ENCODE measurements at regions not wholly inside any gene's neighbourhood (a gene's known extent, or its start where the extent isn't known, plus 50 kb on each side); places are given as distances from the start of the nearest gene placed in this dataset.

DNA sequence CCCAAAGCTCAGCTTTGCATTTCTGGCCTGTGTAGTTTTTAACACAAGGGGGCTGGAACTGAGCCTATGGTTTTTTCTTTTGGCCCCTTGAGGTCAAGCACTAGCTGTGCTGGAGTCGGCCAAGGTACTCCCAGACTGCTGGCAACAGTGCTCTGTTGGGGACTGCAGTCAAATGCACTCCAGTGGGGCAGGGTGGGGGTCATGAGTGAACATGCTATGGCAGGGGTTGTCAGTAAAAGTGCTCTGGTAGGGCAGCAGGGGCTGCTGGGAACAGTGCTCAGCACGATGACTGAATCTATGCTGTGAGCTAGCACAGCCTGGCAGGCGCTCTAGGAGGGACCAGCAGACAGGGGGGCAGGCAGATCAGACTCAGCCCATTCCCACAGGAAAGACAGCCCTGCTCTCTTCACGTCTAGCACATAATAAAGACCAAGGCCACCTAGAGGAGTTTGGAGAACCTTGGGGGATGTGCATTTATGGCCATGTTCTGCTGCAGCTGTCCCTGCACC lies 55.0 kb upstream of the CERS6 start:
- H3K36me3 ChIP-seq, result no peaks in the 10 kb centered on the region
- no peak overlapping the region for H3K27ac ChIP-seq
- H3K9me3 ChIP-seq, result no peaks in the 10 kb centered on the region
- DNase-seq, result no peak
- no peak overlapping the region for H3K4me3 ChIP-seq
- TF ChIP-seq CTCF (IDR thresholded peaks at IDR 0.05) (no peak), POLR2A (IDR thresholded peaks at IDR 0.05) (no peak)
- H3K27me3 ChIP-seq, result no peaks in the 10 kb centered on the region
- no peaks in the 10 kb centered on the region for H3K4me1 ChIP-seq

- DNase-seq, result no peak
- Histone ChIP-seq H3K36me3 (no peaks in the 10 kb centered on the region), H3K4me1 (no peaks in the 10 kb centered on the region), H3K4me3 (no peak overlapping the region), H3K9me3 (no peaks in the 10 kb centered on the region), H3K27ac (no peak overlapping the region), H3K27me3 (no peaks in the 10 kb centered on the region)
- peak in 2 of 6 experiments; percentile 19 to 27 for TF ChIP-seq CTCF (IDR thresholded peaks at IDR 0.05)
- TF ChIP-seq POLR2A (IDR thresholded peaks at IDR 0.05), result no peak
Measured at GRCh38 chr2:168401771-168402170, 54.3 kb upstream of the CERS6 start.

DNA sequence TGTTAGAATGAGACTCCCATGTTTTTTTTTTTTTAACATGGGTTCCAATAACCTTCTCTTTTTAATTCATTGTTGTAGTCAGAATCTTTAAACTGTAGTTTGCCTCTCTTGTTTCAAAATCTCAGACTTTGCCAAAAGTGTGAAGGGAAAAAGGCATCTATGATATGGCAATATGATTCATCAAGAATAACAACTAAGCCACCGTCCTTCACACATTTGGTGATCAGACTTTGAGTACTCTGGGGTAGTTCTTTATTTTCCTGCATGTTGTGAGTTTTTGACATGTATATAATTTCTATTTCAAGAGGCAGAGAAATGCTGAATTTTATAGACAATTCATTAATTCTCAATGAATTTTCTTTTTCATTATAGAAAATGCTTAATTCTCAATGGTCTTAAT lies 53.5 kb upstream of the CERS6 start:
- no peak overlapping the region for H3K27ac ChIP-seq
- TF ChIP-seq CTCF (IDR thresholded peaks at IDR 0.05), result no peak
- TF ChIP-seq POLR2A (IDR thresholded peaks at IDR 0.05), result no peak
- no peaks in the 10 kb centered on the region for H3K9me3 ChIP-seq
- H3K4me1 ChIP-seq, result no peaks in the 10 kb centered on the region
- no peak overlapping the region for H3K4me3 ChIP-seq
- no peaks in the 10 kb centered on the region for H3K36me3 ChIP-seq
- H3K27me3 ChIP-seq, result no peaks in the 10 kb centered on the region
- no peak for DNase-seq

- Histone ChIP-seq H3K9me3 (peaks cover 0 to 6% (median 0%) of the 10 kb centered on the region in 4 donors), H3K36me3 (no peaks in the 10 kb centered on the region), H3K4me3 (no peak overlapping the region), H3K27ac (no peak overlapping the region), H3K27me3 (no peaks in the 10 kb centered on the region), H3K4me1 (no peaks in the 10 kb centered on the region)
- TF ChIP-seq POLR2A (IDR thresholded peaks at IDR 0.05), result no peak
- no peak for TF ChIP-seq CTCF (IDR thresholded peaks at IDR 0.05)
- no peak for DNase-seq
Measured at GRCh38 chr2:168403736-168404135, 52.3 kb upstream of the CERS6 start.

- H3K27ac ChIP-seq, result no peak overlapping the region
- no peak for DNase-seq
- H3K4me3 ChIP-seq, result no peak overlapping the region
- no peaks in the 10 kb centered on the region for H3K27me3 ChIP-seq
- no peak for TF ChIP-seq CTCF (IDR thresholded peaks at IDR 0.05)
- TF ChIP-seq POLR2A (IDR thresholded peaks at IDR 0.05), result no peak
- peaks cover 0 to 6% (median 0%) of the 10 kb centered on the region in 4 donors for H3K9me3 ChIP-seq
- H3K4me1 ChIP-seq, result no peaks in the 10 kb centered on the region
- no peaks in the 10 kb centered on the region for H3K36me3 ChIP-seq
Measured at GRCh38 chr2:168404764-168405163, 51.3 kb upstream of the CERS6 start.
